ENCODE measurements at regions not wholly inside any gene's neighbourhood (a gene's known extent, or its start where the extent isn't known, plus 50 kb on each side); places are given as distances from the start of the nearest gene placed in this dataset.

DNA sequence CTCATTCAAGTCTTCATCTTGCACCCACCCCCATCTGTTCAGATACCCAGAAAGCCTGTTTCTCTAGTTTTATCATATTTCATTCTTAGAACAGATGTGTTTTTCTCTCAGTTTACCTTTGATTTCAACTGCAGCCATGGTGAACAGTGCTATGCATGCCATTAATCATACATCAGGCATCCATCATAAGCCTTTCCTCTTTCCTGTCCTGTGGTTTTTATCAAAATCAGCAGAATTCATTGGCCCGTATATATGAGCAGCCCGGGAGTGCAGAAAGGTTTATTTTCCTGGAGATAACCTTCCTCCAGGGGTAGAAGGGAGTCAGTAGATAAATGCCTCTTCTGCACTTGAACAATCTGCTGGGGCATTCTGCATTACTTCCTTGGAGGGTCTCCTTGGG, 65.7 kb downstream of the IL21 start:
- no peak for DNase-seq

- DNase-seq: no peak
These were observed 67.4 kb downstream of the IL21 start for GRCh38 chr4:122553432-122553831.

DNA sequence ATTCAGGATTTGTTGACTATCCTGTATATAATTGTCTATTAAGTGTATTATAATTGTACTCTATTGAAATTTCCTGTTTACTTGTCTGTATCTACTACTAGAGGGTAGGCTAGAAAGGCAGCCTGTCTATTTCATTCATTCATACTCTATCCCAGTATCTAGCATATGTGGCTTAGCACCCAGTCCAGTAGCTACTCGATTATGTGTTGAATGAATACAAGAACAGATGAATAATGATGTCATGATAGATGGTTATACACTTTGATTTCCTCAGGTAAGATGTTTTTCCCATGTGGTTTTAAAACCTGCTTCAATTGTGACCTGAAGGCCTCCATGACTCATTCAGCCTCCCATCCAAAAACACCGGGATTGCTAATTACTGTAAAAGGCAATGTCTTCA, 68.0 kb downstream of the IL21 start:
- no peak for DNase-seq

DNA sequence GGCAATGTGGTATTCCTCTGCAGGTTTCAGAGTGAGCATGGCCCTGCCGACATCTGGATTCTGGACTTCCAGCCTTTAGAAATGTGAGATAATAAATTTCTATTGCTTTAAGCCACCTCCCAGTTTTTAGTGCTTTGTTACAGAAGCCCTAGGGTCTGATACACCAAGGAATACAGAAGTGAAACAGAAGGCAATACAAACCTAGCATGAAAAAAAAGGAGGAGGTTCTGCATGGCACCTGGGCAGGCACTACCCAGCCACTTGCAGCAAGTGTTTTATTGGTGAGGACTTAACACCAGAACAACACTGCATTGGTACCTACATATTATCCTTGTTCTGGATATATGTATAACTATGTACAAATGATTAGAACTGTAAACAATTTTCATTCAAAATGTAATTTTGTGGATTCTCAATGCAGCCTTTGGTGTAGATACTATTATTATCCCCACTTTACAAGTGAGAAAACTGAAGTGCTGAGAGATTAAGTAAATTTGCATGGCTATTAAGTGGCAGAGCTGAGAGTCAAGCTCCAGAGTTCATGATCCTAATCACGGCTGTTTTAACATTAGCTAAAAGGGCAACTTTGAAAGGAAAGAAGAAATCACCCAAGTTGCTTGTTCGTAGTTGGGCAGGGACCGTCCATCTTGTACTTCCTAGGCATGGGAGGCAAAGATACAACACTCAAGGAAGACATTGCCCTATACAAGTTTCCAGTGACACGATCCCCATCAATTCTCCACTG, 71.8 kb downstream of the IL21 start:
- no peak for DNase-seq

- DNase-seq: no peak
These were observed 72.4 kb downstream of the IL21 start for GRCh38 chr4:122548452-122548851.

GRCh38 chr4:122542411-122543236, 78.2 kb downstream of the IL21 start:
- peak in 1 of 2 donors; percentile 5 for DNase-seq

- DNase-seq: no peak
These were observed 78.9 kb downstream of the IL21 start for GRCh38 chr4:122541996-122542395.

DNA sequence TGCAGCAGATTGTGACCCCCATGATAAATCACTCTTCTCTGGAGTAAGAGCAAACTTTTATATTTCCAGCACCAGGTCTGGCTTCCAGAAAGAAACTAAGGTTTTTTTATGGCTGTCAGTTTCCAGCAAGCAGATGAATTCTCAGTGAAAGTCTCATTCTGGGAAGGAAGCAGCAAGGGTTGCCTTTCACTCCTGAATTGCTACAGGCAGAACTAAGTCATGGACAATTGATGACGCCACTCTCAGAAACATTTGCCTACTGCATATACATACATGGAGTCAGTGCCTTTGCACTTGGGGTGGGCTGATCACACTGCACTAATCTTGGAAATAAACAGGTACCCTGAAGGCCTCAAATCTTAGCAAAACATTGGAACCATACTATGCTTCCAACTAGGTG, 80.0 kb downstream of the IL21 start:
- DNase-seq: no peak

DNA sequence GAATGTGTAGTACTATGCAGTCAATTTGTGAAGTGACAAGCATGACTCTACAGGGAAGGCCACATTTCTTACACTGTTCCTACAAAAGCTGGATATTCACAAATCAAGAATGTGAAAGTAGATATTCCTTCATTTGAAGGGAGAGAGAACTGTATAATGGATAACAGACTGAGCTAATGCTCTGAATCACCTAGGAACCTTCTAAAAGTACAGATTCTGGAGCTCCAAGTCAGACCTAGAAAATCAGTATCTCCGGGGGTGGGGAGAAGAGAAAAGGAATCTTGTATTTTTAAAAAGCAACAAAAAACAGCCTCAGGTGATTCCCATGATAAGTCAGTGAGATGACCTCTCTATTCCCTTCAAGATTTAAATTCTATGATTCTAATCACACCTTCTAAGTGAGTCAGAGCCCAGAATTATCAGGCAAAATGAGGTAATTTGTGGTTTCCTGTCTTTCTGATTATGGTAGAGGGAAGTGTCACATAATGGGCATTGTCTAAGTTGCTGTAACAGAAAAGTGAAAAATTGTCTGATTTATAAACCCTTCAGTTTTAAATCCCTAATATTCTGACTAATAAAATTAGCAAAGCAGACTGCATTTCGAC, 80.9 kb downstream of the IL21 start:
- peak in 1 of 2 donors; percentile 52 for DNase-seq

DNA sequence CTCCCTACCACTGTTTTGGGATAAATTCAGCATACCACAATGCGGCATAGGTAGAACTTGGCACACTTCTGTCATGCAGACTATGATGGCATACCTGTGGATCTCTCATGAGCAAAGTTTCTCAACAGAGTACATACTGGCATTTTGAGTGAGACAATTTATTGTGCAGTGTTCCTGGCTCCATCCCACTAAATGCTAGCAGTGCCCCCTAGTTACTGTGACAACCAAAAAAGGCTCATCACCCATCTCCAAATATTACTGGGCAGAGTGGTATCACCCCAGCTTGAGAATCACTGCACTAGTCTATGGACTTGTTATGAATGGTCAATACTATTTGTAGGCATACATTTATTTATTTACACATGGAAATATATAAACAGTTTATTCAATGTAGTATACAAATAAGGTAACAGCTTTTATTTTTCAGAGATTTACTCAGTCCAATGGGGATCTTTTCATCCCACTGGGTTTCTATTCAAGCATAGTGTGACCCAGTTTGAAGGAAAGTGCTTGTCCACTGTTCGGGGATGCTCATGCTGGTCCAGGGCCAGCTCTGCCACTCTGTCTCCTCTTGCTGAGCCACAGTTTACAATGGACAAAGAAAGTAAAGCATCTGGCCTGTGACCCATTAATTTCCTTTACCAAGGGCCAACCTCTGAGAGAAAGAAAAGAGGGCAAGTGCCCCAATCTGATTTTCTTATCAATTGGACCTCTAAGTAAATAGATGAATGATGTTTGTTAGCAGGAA, 81.0 kb upstream of the IL2 start:
- no peak for DNase-seq

GRCh38 chr4:122536001-122536400, 79.5 kb upstream of the IL2 start:
- DNase-seq: no peak

GRCh38 chr4:122534776-122535175, 78.3 kb upstream of the IL2 start:
- DNase-seq: no peak

- no peak for DNase-seq
These were observed 77.3 kb upstream of the IL2 start for GRCh38 chr4:122533841-122534240.

DNA sequence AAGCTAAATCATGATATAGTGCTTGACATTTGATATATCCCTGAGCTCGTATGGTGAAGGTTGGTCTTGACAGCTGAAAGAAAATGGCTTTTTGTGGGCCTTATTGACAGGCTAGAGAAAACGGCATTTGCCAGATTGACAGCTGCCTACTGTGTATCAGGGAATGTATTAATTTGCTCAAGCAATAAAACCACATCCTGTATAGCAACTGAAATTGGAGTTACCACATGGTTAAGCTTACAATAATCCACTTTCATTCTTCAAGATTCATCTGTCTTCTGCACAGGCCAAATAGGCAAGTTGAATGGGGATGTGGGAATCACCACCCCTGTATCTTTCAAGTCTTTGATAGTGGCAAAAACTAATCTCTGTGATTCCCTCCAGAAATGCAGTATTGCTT, 76.2 kb upstream of the IL2 start:
- DNase-seq: peak in 1 of 2 donors; percentile 9

DNA sequence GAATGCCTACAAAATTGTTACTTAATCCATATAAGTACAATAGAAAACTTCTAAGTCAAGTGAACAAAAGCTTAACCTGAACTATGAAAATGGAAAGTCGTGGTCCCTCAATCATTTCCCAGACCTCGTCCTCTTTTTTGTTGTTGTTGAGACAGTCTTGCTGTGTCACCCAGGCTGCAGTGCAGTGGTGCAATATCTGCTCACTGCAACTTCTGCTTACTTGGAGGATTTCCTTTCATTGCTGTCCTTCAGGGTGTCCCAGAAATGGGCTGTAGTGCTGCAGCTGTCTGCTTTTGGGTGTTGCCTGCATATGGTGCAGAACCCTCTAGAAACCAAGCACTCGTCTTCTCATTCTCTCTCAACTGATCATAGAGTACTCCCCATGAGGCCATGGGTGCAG, 75.0 kb upstream of the IL2 start:
- DNase-seq: no peak

DNA sequence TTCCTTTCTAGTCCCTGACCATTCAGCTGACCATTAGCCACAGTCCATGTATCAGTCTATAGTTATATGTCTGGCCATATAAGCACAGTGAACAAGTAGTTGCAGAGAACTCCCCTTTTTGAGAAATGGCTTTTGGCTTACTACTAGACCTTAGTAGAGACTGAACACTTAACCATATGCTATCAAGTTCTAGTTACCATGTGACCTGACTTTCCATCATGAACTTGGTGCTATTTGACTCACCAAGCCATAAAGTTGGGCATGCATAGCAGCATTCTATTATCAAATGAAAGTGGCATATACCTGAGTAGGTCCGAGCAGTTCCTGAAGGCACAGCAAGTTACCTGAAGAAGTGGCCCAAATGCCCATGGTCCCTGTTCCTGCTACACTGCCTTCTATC, 74.5 kb upstream of the IL2 start:
- no peak for DNase-seq

DNA sequence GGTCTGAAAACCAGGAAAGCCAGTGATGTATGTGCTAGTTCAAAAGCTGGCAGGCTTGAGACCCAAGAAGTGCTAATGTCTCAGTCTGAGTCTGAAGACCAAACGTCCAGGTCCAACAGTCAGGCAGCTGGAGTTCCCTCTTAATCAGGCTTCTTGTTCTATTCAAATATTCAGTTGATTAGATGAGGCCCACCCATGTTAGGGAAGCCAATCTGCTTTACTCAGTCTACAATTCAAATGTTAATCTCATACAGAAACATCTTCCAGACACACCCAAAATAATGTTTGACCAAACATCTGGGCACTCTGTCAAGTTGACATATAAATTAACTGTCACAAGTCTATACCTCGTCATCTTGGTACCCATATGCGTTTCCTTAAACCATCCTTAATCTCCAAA, 72.4 kb upstream of the IL2 start:
- no peak for DNase-seq

DNA sequence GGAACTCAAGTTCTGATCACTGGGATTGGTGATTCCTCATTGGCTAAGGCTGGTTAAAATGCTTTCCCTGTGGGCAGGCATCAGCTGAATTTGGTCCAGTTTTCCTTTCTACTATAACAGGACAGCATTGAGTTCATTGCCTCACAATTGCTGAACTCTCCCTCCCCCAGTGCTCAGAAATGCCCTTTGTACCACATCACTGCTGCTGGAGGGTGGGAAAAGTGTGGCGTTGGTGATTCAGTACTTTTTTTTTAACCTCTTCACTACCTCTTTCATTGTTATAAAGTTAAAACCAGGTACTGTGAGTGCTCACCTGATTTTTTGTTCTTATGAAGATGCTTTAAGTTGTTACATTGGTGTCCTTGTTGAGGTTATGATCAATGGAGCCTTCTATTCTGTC, 69.3 kb upstream of the IL2 start:
- no peak for DNase-seq

DNA sequence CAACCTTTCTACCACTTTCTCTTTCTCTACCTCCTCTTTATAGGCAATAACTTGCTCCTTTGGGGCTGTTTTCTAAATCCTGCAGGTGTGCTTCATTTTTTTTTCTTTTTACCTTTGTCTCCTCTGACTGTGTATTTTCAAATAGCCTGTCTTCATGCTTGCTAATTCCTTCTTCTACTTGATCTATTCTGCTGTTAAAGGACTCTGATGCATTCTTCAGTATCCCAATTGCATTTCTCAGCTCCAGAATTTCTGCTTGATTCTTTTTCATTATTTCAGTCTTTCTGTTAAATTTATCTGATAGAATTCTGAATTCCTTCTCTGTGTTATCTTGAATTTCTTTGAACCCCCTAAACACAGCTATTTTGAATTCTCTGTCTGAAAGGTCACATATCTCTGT, 67.7 kb upstream of the IL2 start:
- no peak for DNase-seq

- DNase-seq: no peak
These were observed 66.4 kb upstream of the IL2 start for GRCh38 chr4:122522944-122523343.

DNA sequence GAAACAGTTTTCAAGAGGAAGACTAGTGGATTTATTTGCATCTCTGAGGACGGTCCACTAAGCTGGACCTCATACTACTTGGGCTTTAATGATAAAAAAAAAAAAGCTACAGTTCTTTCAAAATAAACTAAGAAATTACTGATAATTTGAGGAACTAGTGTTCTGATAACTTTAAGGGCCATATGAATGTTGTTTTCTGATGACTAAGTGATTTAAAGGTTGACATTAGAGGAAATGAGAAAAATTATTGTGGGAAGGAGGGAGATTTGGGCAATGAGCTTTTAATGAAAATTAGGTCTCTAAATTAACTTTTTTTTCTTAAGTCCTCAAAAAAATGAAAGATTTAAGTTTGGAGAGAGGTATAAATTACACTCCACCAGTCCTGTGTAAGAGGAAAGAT, 60.8 kb upstream of the IL2 start:
- DNase-seq: no peak

GRCh38 chr4:122516376-122516775, 59.9 kb upstream of the IL2 start:
- DNase-seq: no peak

GRCh38 chr4:122514671-122515070, 58.1 kb upstream of the IL2 start:
- DNase-seq: no peak

Data from CD4-positive, alpha-beta T cell treated with Interferon alpha-2 for 1 hour (primary cell).